Lung (tissue), 11 donors: ENCODE measurements at regions not wholly inside any gene's neighbourhood (a gene's known extent, or its start where the extent isn't known, plus 50 kb on each side); places are given as distances from the start of the nearest gene placed in this dataset.
A peak's percentile ranks its signal among the peaks of the same experiment; 100 is the strongest.

Source experiments
- ATAC-seq: fragments of 200-7000 bp; cut with Tn5 transposase; one replicate; pipeline ENCODE4 v1.9.1; 2020; ENCODE audit warnings: moderate number of reproducible peaks; ENCODE audit not compliant: insufficient read depth, low FRiP score
- DNase-seq, 3 donors: peaks; one replicate each; pipeline ENCODE4 v3.0.0-alpha.2; 2013 to 2017
- H3K27ac ChIP-seq, 2 donors: one replicate each; pipeline ENCODE4 v1.5.1; 2013; ENCODE audit warnings: mild to moderate bottlenecking in 2 of 2, moderate library complexity in 2 of 2, control low read depth in 1 of 2, inconsistent platforms in 1 of 2, low read depth in 1 of 2, low read length in 1 of 2
- H3K27me3 ChIP-seq, 3 donors: one replicate each; pipeline ENCODE4 v1.5.1; 2013; ENCODE audit warnings: low read length in 2 of 3; ENCODE audit not compliant: control insufficient read depth in 3 of 3, insufficient read depth in 3 of 3
- H3K36me3 ChIP-seq, 4 donors: one replicate each; pipeline ENCODE4 v1.5.1; 2013; ENCODE audit warnings: low read length in 4 of 4, mild to moderate bottlenecking in 1 of 4, moderate library complexity in 1 of 4; ENCODE audit not compliant: control insufficient read depth in 4 of 4, insufficient read depth in 4 of 4
- H3K4me1 ChIP-seq, 5 donors: one replicate each; pipeline ENCODE4 v1.5.1; 2013; ENCODE audit warnings: low read length in 5 of 5, mild to moderate bottlenecking in 2 of 5, moderate library complexity in 1 of 5; ENCODE audit not compliant: control insufficient read depth in 5 of 5, insufficient read depth in 5 of 5
- H3K4me3 ChIP-seq: one replicate; pipeline ENCODE4 v1.5.1; 2013; ENCODE audit warnings: mild to moderate bottlenecking, control low read depth, moderate library complexity
- H3K9ac ChIP-seq, 2 donors: one replicate each; pipeline ENCODE4 v1.5.1; 2013; ENCODE audit warnings: low read length in 2 of 2, control low read depth in 1 of 2; ENCODE audit not compliant: insufficient read depth in 1 of 2
- H3K9me3 ChIP-seq, 4 donors: one replicate each; pipeline ENCODE4 v1.5.1; 2013; ENCODE audit warnings: low read length in 3 of 4, mild to moderate bottlenecking in 1 of 4, moderate library complexity in 1 of 4; ENCODE audit not compliant: control insufficient read depth in 4 of 4, insufficient read depth in 3 of 4
- WGBS, 2 donors: extraction: QIAGEN DNeasy Blood & Tissue Kit; methylation state at CpG; one replicate each; pipeline ENCODE4 v1.1.7; 2013; 5-methylcytosine and 5-hydroxymethylcytosine counted together
- TF ChIP-seq, protein P1 (sequence below): IDR thresholded peaks from 2 replicates; pipeline ENCODE4 v1.5.1; 2012; ENCODE audit warnings: mild to moderate bottlenecking; ENCODE audit errors: control extremely low read depth, extremely low read depth
- donor health status: control.
- donor health status: control.
- donor health status: Bipolar disorder and iron deficiency.
- donor health status: healthy.
- donor health status: DM: yes; HTN: yes; CAD: no.

DNA sequence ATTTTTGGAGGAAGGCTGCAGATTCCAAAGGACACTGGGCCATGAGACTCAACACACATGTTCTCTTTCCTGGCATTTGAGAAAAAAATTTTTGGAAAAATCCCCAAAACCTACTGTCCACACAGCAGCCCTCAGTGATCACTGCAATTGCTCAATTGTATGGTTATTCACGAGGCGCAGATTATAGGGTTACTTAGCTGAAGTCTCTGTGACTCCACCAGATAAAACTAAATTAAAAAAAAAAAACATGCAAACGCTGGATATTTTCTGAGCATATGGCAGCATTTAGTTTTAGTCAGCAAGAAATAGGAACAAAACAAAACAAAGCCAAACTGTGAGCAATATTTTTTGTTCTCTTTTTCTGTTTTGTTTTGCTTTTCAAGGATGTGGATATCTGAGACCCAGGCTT, 83.8 kb upstream of the FAM20A start:
- H3K4me1 ChIP-seq, result peaks cover 0 to 6% (median 0%) of the 10 kb centered on the region in 5 donors
- WGBS, 2 donors, result 84 to 85% methylated on average over 3 of the region's 3 CpGs
- peak; percentile 23 for ATAC-seq
- no peaks in the 10 kb centered on the region for H3K9me3 ChIP-seq
- H3K4me3 ChIP-seq, result no peak overlapping the region
- no peaks in the 10 kb centered on the region for H3K27me3 ChIP-seq
- peak in 2 of 3 donors; percentile 23 to 56 for DNase-seq
- H3K9ac ChIP-seq, result no peak overlapping the region
- no peaks in the 10 kb centered on the region for H3K36me3 ChIP-seq
- no peak overlapping the region for H3K27ac ChIP-seq
- TF ChIP-seq, protein P1, sequence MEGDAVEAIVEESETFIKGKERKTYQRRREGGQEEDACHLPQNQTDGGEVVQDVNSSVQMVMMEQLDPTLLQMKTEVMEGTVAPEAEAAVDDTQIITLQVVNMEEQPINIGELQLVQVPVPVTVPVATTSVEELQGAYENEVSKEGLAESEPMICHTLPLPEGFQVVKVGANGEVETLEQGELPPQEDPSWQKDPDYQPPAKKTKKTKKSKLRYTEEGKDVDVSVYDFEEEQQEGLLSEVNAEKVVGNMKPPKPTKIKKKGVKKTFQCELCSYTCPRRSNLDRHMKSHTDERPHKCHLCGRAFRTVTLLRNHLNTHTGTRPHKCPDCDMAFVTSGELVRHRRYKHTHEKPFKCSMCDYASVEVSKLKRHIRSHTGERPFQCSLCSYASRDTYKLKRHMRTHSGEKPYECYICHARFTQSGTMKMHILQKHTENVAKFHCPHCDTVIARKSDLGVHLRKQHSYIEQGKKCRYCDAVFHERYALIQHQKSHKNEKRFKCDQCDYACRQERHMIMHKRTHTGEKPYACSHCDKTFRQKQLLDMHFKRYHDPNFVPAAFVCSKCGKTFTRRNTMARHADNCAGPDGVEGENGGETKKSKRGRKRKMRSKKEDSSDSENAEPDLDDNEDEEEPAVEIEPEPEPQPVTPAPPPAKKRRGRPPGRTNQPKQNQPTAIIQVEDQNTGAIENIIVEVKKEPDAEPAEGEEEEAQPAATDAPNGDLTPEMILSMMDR, result no peak

DNA sequence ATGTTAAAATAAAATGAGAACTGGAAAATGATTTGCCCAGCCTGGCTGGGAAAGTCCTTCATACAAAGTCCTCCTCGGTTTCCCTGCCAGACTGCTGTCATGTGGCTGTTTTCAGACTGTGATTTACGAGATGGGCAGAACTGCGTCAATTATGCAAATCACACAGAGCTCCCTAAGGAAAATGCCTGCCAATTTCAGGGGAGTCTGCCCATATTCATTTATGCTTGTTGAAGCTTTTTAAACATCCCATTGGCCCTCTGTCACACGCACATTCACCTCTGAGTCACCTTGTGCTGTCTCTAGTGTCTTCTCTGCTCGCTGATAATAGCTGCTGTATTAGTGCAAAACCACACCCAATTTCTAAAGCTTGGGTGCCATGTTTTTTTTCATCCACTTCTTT, 81.7 kb upstream of the FAM20A start:
- H3K9ac ChIP-seq, result no peak overlapping the region
- H3K27me3 ChIP-seq, result no peaks in the 10 kb centered on the region
- H3K9me3 ChIP-seq, result no peaks in the 10 kb centered on the region
- H3K4me1 ChIP-seq, result peaks cover 0 to 6% (median 0%) of the 10 kb centered on the region in 5 donors
- DNase-seq (no peak), ATAC-seq (no peak)
- no peak overlapping the region for H3K4me3 ChIP-seq
- 85 to 90% methylated on average over 5 of the region's 5 CpGs for WGBS, 2 donors
- TF ChIP-seq, protein P1, result no peak
- no peaks in the 10 kb centered on the region for H3K36me3 ChIP-seq
- H3K27ac ChIP-seq, result no peak overlapping the region

DNA sequence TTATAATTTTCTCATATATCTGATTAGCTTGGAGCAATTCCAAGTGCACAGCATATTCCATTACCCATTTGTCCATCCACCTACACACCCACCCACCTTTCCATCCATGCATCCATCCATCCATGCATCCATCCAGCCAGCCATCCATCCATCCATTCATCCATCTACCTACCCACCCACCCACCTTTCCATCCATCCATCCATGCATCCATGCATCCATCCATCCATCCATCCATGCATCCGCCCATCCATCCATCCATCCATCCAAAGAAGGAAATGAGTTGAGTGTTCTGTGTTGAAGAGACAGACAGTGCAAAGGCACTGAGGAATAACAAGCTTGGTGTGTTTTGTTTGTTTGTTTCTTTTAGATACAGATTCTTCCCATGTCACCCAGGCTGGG, 78.7 kb upstream of the FAM20A start:
- DNase-seq, result no peak
- 96 to 98% methylated on average over 1 of the region's 1 CpG for WGBS, 2 donors
- Histone ChIP-seq H3K36me3 (no peaks in the 10 kb centered on the region), H3K4me1 (no peaks in the 10 kb centered on the region), H3K27me3 (no peaks in the 10 kb centered on the region), H3K9me3 (no peaks in the 10 kb centered on the region), H3K4me3 (no peak overlapping the region), H3K27ac (no peak overlapping the region), H3K9ac (no peak overlapping the region)
- TF ChIP-seq, protein P1, result no peak
- ATAC-seq, result no peak

DNA sequence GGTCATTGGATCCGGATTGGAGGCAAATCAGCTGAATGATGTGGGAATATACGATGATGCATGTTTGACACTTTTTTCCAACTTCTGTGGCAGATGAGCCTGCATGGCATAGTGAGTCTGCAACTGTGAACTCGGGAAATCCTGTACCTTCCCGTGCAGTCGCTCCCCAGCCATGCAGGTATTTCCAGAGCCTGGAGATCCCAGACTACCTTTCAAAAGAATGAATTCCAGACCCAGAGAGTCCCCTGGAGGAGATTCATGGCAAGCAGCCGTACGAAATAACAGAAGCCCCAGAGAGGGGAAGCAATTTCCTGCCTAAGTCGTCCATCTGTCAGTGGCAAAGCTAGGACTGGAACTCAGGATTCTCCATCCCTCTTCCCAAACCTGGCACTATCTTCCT, 75.7 kb upstream of the FAM20A start:
- WGBS, 2 donors, result 75 to 87% methylated on average over 8 of the region's 8 CpGs
- TF ChIP-seq, protein P1, result no peak

More for the DNA sequence above, 75.7 kb upstream of the FAM20A start:
- Histone ChIP-seq H3K4me3 (no peak overlapping the region), H3K27ac (no peak overlapping the region), H3K36me3 (no peaks in the 10 kb centered on the region), H3K9ac (no peak overlapping the region), H3K4me1 (no peaks in the 10 kb centered on the region), H3K27me3 (no peaks in the 10 kb centered on the region), H3K9me3 (no peaks in the 10 kb centered on the region)
- DNase-seq (no peak), ATAC-seq (no peak)
